IPS-20b (cell line): ENCODE measurements at regions not wholly inside any gene's neighbourhood (a gene's known extent, or its start where the extent isn't known, plus 50 kb on each side); places are given as distances from the start of the nearest gene placed in this dataset.

Experiments used
- H3K27ac ChIP-seq: one replicate; pipeline ENCODE4 v1.5.1; 2013; ENCODE audit warnings: low read length
- H3K27me3 ChIP-seq: 2 replicates; pipeline ENCODE4 v1.6.1; 2013; ENCODE audit warnings: mild to moderate bottlenecking, low read length, inconsistent platforms; ENCODE audit not compliant: insufficient read depth
- H3K36me3 ChIP-seq: 2 replicates; pipeline ENCODE4 v1.6.1; 2013; ENCODE audit warnings: low read depth, mild to moderate bottlenecking, inconsistent platforms, low read length, moderate library complexity; ENCODE audit not compliant: insufficient read depth
- H3K4me1 ChIP-seq: 2 replicates; pipeline ENCODE4 v1.6.1; 2013; ENCODE audit warnings: mild to moderate bottlenecking, control low read depth, inconsistent platforms, low read length, moderate library complexity; ENCODE audit not compliant: insufficient read depth
- H3K4me3 ChIP-seq: 2 replicates; pipeline ENCODE4 v1.5.1; 2013; ENCODE audit warnings: mild to moderate bottlenecking, low read length, inconsistent platforms
- H3K9ac ChIP-seq: 2 replicates; pipeline ENCODE4 v1.6.1; 2013; ENCODE audit warnings: low read depth, mild to moderate bottlenecking, inconsistent platforms, low read length, moderate library complexity
- H3K9me3 ChIP-seq: 2 replicates; pipeline ENCODE4 v1.6.1; 2013; ENCODE audit warnings: mild to moderate bottlenecking, low read depth, low read length, inconsistent platforms; ENCODE audit not compliant: insufficient read depth

DNA sequence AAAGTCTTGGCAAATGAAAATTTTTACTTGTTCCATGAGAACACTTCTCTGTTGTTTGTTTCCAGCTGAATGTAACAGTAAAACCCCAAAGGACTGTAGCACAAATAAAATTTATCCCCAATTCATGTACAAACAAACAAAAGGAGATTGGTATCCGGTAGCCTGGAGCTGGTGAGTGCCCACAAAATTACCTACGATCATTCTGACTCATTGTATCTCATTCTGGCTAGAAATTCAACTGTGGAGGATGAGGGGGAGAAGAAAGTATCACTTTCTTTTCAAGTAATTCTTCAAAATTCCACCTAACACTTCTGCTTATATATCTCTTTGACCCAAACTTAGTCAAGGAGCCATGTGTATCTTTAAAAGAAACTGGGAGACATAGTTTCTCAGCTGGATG is 268.5 kb downstream of the ALG10B start:
- Histone ChIP-seq H3K27ac (no peak overlapping the region), H3K4me1 (no peaks in the 10 kb centered on the region), H3K27me3 (no peaks in the 10 kb centered on the region), H3K9me3 (no peaks in the 10 kb centered on the region), H3K9ac (no peak overlapping the region), H3K36me3 (no peaks in the 10 kb centered on the region), H3K4me3 (no peak overlapping the region)

DNA sequence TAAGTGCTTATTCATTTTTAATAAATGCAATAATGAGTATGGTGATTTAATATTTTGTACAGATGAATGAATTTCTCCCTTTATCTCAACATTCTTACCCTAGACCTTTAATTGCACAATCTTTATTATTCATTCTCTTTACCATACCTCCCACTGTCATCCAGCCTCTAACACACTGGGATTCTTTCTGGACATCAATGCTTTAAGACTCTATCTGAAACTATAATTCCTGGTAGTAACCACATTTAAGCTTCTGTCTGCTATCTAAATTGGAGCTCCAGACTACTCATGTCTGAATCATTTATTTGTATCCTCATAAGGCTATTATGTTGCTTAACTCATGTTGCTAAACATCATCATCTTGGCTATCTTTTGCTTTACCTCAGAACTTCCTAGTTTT is 270.2 kb downstream of the ALG10B start:
- Histone ChIP-seq H3K9me3 (no peaks in the 10 kb centered on the region), H3K4me1 (no peaks in the 10 kb centered on the region), H3K9ac (no peak overlapping the region), H3K4me3 (no peak overlapping the region), H3K27me3 (no peaks in the 10 kb centered on the region), H3K27ac (no peak overlapping the region), H3K36me3 (no peaks in the 10 kb centered on the region)

DNA sequence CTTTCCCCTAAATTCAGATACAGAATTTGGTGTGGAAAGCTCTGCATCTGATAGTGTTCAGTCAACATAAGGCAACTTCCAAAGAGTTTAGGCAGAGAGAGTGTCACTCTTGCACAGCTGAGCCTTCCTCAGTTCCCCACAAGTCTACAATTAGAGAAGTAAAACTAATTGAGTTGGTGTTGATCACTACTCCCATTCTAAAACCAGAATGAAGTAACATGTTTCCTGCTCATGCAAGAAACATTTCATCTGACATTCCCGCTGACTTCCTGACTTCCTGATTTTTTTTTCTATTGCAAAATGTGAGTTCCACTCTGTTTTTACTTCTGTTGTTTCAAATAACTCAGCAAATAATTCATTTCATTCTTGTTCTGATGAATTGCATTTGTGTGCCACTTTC is 271.0 kb downstream of the ALG10B start:
- H3K36me3 ChIP-seq = no peaks in the 10 kb centered on the region
- no peaks in the 10 kb centered on the region for H3K9me3 ChIP-seq
- no peak overlapping the region for H3K9ac ChIP-seq
- no peaks in the 10 kb centered on the region for H3K4me1 ChIP-seq
- H3K4me3 ChIP-seq = no peak overlapping the region
- no peaks in the 10 kb centered on the region for H3K27me3 ChIP-seq
- no peak overlapping the region for H3K27ac ChIP-seq

DNA sequence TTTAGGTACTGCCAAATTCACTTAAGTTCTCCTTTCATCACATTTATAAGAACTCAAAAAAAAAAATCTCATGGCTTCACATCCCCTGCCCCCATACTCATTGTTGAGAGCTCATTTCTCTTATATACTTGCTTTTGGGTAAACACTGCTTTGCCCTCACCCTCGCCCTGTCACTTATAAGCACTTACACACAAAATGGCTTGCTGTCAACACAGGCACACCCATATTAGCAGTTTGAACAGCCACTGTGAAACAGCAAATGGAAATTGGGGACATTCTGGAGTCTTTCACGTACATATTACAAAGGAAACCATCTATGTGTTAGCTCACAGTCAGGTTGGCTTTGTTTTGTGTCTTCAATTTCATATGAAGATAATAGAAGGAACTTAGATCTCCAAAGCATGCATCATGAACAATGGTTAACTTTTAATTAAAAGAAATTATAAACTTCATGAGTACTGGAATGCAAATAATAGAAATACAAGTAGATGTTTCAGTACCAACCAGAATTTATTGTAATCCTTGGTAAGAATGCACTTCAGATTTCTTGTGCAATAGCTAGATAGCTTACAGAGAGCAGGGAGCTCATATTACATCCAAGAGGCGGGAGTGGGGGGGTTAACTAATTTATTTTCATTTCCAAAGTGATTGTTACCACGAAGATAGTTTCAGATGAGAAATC is 272.2 kb downstream of the ALG10B start:
- no peak overlapping the region for H3K27ac ChIP-seq
- no peak overlapping the region for H3K9ac ChIP-seq
- H3K36me3 ChIP-seq = no peaks in the 10 kb centered on the region
- H3K4me1 ChIP-seq = no peaks in the 10 kb centered on the region
- no peaks in the 10 kb centered on the region for H3K27me3 ChIP-seq
- no peaks in the 10 kb centered on the region for H3K9me3 ChIP-seq
- no peak overlapping the region for H3K4me3 ChIP-seq

DNA sequence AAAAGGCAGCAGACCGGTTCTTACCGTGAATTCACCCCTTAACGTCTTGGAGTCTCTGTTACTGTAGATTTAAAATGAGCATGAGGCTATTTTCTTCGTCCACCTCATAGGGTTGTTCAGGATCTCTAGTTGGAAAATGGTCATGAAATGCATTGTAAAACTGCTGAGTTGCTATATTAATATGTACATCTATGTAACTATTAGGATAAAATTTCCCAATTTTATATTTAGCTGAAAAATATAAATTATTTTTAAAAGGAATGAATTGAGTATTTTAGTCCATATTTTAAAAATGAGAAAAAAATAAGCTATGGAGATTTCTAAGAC is 272.7 kb downstream of the ALG10B start:
- no peaks in the 10 kb centered on the region for H3K27me3 ChIP-seq
- H3K9ac ChIP-seq = no peak overlapping the region
- no peaks in the 10 kb centered on the region for H3K9me3 ChIP-seq
- no peak overlapping the region for H3K27ac ChIP-seq
- no peaks in the 10 kb centered on the region for H3K36me3 ChIP-seq
- no peak overlapping the region for H3K4me3 ChIP-seq
- H3K4me1 ChIP-seq = no peaks in the 10 kb centered on the region

DNA sequence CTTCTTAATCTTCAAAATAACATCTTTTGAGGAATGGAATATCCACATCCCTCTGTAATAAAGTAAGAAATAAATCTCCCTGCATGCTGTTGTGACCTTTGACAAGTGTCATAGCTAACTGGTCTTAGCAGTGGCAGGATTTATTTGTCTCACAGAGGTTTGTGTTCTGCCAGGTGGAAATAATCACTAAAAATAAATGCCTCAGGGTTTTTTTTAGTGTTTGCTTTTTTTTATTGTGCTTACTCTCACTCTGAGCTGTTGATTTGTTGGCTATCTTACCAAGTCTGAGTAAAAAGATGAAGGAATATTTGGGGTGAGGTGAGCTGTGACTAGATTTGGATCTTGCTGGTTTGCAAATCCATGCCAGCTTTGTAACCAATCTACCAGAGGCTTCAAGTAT is 285.4 kb downstream of the ALG10B start:
- no peak overlapping the region for H3K9ac ChIP-seq
- H3K4me1 ChIP-seq = no peaks in the 10 kb centered on the region
- H3K36me3 ChIP-seq = no peaks in the 10 kb centered on the region
- H3K27me3 ChIP-seq = no peaks in the 10 kb centered on the region
- H3K4me3 ChIP-seq = no peak overlapping the region
- no peak overlapping the region for H3K27ac ChIP-seq
- H3K9me3 ChIP-seq = peaks cover 8% of the 10 kb centered on the region; the same call in 1 of the 2 replicates
